ENCODE measurements at regions not wholly inside any gene's neighbourhood (a gene's known extent, or its start where the extent isn't known, plus 50 kb on each side); places are given as distances from the start of the nearest gene placed in this dataset.
"Not testable (repeated sequence)": the region's sequence is repeated elsewhere in the genome, so short reads cannot be mapped to it uniquely, and the experiment has no call there.

DNA sequence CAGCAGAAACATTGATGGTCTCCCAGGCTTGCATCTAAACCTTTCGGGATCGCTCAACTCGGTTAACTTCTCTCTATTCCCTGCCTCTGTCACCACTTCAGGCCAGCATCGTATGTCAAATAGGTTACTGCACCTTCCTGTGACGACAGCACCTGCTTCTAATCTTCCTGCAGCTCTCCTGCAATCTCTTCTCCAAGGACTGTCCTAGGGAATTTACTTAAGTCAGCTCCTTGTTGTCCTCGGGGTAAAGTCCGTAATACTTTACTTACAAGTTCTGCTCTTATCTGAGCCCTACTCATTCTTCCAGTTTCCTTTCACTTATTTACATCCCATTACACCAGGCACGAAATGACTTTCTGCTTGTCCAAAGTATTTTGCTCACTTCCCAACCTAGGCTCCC is 372.7 kb upstream of the AKR1E2 start:
- no peak for DNase-seq (ENCODE audit: low read depth)

DNA sequence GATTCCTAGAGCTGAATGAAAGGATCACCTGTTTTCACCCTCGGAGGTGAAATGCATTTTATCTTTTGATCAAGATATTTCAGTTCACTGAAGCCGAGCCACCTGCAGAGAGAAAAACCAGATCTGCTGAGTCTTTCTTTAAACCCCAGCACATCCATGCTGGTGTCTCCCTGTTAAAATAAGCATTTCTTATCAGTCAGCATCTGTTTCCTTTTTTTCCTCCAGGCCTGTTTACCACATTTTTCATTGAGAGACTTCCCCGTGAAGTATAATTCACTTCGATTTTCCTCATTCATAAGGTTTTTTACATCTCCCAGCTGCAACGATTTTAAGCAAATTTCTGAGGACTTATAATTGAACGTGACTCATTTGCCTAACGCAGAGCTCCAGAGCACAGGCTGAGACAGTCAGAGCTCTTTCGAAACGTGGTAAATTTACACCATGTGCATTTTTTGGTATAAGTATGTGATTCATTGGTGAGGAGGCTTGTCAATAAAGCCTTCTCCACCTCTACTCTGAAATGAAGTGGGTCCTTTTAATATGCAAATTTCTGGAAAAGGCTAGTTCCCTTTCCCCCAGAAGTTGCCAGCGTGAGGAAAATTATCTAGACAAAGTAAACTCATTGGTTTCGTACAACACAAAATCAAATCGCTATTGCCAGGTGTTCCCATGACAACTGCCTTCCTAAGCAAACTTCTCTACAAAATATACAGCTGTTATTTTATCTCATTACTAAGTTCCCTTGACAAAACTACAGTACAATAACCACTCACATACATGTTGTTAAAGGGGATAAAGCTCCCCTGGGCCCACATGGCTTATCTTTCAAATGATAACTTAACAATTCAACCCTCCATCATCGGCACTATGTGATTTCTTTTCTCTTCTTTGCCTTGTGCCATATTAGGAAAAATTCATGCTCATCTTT is 374.8 kb upstream of the AKR1E2 start:
- peak; percentile 14 for DNase-seq (ENCODE audit: low read depth)

- DNase-seq (ENCODE audit: low read depth), result no peak
These were observed 375.8 kb upstream of the AKR1E2 start for GRCh38 chr10:4450169-4450568.

DNA sequence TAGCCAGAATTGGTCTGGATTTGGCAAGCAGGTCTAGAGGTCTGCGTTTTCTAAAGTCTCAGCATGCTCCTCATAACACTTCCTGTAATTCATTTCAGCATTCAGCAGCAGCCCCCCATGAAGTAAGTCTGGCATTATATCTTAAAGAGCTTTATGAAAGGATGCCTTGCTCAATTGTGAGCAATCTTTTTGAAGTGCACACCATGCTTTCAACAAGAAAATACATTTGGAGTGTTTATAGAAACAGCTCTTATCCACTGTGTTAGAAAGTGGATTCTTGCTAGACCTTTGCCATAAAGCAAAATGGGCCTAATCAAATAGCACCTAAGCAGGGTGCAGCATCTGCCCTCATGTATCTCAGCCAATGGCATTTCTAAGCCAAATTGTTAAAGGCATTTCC is 378.0 kb upstream of the AKR1E2 start:
- DNase-seq (ENCODE audit: low read depth), result no peak

- DNase-seq (ENCODE audit: low read depth), result no peak
These were observed 382.6 kb upstream of the AKR1E2 start for GRCh38 chr10:4443419-4443818.

DNA sequence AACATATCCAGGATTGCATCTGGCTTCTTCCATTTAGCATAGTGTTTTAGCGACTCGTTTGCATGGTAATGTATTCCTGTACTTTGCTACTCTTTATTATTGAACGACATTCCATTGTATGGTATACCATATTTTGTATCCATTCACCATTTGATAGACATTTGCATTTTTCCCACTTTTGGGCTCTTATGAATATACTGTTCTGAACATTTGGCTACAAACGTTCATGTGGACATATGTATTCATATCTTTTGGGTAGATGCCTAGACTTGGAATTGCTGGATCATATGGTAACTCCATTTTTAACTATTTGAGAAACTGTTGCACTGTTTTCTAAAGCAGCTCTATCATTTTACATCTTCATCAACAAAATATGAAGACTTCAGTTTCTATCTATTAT is 383.7 kb upstream of the AKR1E2 start:
- no peak for DNase-seq (ENCODE audit: low read depth)

- no peak for DNase-seq (ENCODE audit: low read depth)
These were observed 385.7 kb upstream of the AKR1E2 start for GRCh38 chr10:4440260-4440659.

- DNase-seq (ENCODE audit: low read depth), result no peak
These were observed 388.2 kb upstream of the AKR1E2 start for GRCh38 chr10:4437791-4438190.

DNA sequence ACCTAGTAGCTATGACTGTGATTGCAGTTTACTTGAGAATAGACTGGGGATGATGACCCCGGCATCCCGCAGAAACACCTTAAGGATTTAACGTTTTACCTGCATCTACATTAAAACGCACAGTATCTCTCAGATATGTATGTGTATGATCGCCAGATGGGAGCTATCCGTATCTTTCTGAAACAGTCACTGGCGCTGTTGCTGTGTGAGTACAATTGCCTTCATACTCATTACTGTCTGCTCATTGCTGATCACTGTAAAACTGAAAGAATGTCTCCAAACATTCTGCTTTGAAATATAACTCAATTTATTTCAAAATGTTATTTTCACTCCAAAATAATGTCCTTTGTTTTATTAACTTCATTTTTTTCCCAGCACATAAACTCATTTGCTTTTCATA is 388.9 kb upstream of the AKR1E2 start:
- DNase-seq (ENCODE audit: low read depth), result no peak

GRCh38 chr10:4436103-4436502 is 389.9 kb upstream of the AKR1E2 start:
- DNase-seq (ENCODE audit: low read depth), result no peak

DNA sequence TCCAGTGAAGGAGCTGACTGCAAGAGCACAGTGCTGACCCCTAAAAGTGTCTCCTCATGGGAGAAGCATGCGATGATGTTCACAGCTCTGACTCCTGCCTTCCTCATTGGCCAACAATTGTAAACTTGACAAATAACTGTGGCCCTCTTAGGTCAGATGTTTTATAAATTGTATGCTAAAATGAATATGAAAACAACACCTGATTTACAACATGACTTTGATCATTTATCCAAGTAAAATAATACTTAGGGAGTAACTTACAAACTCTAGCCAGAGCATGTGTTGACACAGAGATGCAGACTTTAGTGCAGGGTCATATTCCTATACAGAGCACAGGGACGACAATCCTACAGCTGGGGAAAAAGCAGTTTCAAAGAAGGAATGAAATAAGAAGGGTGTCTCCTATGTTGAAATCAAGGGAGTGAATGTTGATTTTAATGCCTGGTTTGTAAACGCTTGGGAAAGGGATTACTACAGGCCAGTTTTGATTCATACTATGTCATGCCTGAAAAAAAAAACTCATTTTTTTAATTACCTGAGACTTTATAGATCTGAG is 391.4 kb upstream of the AKR1E2 start:
- DNase-seq (ENCODE audit: low read depth), result no peak

DNA sequence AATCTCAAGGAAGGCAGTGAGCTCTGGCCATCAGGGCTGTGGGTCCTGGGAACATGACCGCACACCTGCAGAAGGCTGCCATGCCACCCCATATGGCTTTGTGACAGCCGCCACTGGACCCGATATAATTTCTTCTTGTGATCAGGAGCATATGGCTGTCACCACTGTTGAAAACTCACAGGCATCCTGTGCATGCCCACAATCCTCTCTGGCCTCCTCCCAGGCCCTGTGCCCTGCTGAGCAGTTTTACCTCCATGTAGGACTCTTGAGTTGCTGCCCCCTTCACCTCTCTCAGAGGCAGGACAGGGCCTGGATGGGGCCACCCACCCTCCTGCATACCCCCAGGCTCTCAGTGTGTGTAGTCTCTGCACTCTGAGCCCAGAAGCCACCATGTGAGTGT is 391.9 kb upstream of the AKR1E2 start:
- no peak for DNase-seq (ENCODE audit: low read depth)

DNA sequence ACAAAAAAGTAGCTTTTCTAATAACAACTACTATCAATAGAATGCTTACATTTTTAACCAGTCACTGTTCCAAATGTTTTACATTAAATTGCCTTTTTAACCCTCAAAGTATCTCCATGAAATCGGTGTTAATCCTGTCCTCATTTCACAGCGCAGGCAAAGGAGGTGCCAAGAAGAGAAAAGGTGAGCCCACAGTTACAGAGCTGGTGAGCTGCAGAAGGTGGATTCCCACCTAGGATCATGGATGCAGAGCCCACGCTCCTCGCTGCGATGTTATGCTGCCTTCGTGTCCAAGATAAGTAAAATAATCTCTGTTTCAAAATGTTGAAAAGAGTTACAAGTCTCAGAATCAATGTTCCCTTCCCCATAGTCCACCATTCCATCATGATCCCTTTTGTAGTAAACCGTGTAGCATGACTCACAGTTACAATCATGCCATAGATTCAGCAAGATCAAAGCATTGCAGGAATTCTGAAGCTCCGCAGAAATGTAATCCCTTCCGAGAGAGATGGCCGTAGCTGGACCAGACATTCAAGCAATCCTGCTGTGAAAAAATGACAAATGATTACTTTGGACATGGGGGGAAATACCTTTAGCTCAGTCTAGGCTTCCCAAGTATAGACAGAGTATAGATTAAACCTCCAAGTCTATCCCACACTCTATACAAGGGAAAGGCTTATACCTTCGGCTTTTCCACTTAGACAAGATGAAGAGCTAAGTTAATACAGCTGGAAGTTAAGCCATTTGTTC is 394.7 kb upstream of the AKR1E2 start:
- DNase-seq (ENCODE audit: low read depth), result peak; percentile 15

DNA sequence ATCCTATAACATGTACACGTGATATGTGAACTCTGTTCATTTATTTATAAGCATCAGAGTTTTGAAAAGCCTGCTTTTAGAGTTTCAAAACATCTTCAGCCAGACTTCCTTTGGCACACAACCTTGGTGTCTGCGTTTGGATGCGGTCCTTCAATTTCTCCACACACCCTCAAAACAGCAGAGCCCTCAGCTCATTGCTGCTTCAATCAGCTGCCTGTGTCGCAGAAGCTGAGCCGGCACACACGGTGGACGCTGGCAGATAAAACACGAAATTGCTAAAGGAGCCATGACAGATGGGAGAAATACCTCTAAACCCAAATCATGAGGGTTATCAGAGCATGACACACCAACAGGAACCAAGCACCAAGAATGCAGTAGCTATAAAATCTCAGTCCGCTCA is 396.4 kb upstream of the AKR1E2 start:
- DNase-seq (ENCODE audit: low read depth), result no peak

DNA sequence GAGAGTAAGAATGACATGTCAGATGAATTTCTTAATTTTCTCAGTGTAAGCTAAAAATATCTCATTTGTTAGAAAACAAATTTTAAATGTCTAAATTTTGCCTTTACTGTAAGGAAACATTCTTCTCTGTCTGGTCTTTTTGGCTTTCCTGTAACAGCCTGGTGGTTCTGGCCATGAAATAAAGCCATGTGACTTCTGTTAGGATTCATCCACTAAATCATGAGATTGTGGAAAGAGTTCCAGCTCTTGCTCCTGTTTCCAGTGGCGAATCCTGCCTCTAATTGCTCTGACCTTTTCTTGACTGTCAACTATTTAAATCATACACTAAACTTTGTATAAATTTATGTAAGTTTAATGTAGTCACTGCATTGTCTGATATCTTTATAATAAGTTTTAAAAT is 398.5 kb upstream of the AKR1E2 start:
- DNase-seq (ENCODE audit: low read depth), result no peak

- no peak for DNase-seq (ENCODE audit: low read depth)
These were observed 399.1 kb upstream of the AKR1E2 start for GRCh38 chr10:4426866-4427265.

GRCh38 chr10:4409319-4409718 is 416.7 kb upstream of the AKR1E2 start:
- DNase-seq (ENCODE audit: low read depth), result no peak

DNA sequence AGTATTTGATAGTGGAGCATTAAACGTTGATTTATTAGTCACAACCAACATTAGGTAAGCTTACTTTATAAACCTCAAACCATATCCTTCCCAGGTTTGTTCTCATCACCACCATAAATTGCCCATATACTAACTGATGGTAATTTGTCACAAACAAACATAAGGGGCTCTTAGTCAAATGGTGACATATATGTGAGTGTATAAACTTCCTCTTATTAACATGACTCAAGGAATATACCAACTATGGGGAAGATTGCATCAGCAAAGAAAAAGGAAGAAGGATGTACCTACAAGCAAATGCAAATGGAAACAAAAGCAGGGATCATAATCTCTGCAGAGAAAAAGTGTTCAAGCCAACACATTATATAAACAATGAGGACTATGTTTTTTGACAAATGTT is 418.2 kb upstream of the AKR1E2 start:
- no peak for DNase-seq (ENCODE audit: low read depth)

- DNase-seq (ENCODE audit: low read depth), result no peak
These were observed 420.2 kb upstream of the AKR1E2 start for GRCh38 chr10:4405828-4406227.

GRCh38 chr10:4403638-4404252 is 422.3 kb upstream of the AKR1E2 start:
- no peak for DNase-seq (ENCODE audit: low read depth)

DNA sequence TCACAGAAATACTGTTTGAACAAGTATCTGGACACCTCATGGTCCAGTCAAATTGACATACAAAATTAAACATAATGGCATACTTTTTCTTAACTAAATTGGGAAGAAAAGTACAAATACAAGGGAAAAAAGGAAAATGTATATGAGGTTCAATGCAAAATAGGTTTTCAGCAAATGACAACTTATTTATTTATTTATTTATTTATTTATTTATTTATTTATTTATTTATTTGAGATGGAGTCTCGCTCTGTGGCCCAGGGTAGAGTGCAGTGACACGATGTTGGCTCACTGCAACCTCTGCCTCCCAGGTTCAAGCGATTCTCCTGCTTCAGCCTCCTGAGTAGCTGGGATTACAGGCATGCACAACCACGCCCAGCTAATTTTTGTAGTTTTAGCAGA is 424.9 kb upstream of the AKR1E2 start:
- DNase-seq (ENCODE audit: low read depth), result not testable (repeated sequence)

GRCh38 chr10:4399556-4399955 is 426.5 kb upstream of the AKR1E2 start:
- DNase-seq (ENCODE audit: low read depth), result peak; percentile 37

Measured in myocyte (in vitro differentiated cells).